Neural crest cell (in vitro differentiated cells): ENCODE measurements at regions not wholly inside any gene's neighbourhood (a gene's known extent, or its start where the extent isn't known, plus 50 kb on each side); places are given as distances from the start of the nearest gene placed in this dataset.
"Not testable (repeated sequence)": the region's sequence is repeated elsewhere in the genome, so short reads cannot be mapped to it uniquely, and the experiment has no call there.

Source experiments
- DNase-seq: peaks from one replicate; pipeline ENCODE4 v3.0.0; 2021; ENCODE audit warnings: low read depth, mixed read lengths, low spot score
- H3K27ac Mint-ChIP-seq: one replicate; pipeline ENCODE4 v1.8.0; 2021; ENCODE audit warnings: mild to moderate bottlenecking, mixed read lengths; ENCODE audit not compliant: unreplicated experiment
- H3K27me3 Mint-ChIP-seq: 2 replicates; pipeline ENCODE4 v1.8.0; 2021; ENCODE audit warnings: low read depth, mild to moderate bottlenecking, mixed read lengths
- H3K36me3 Mint-ChIP-seq: 2 replicates; pipeline ENCODE4 v1.8.0; 2021; ENCODE audit warnings: low read depth, mild to moderate bottlenecking, mixed read lengths
- H3K4me1 Mint-ChIP-seq: 2 replicates; pipeline ENCODE4 v1.8.0; 2021; ENCODE audit warnings: mixed read lengths
- H3K4me3 Mint-ChIP-seq: one replicate; pipeline ENCODE4 v1.8.0; 2021; ENCODE audit warnings: mild to moderate bottlenecking, mixed read lengths
- H3K9me3 Mint-ChIP-seq: 2 replicates; pipeline ENCODE4 v1.8.0; 2021; ENCODE audit warnings: mixed read lengths
- CTCF ChIP-seq: fragments of 200-600 bp; sonication (generic); conservative IDR thresholded peaks from 2 replicates; pipeline ENCODE4 v1.5.0; 2021; ENCODE audit warnings: antibody characterized with exemption, mild to moderate bottlenecking

- Mint-ChIP-seq H3K36me3 (no peaks in the 10 kb centered on the region), H3K4me1 (no peaks in the 10 kb centered on the region)
Observed at GRCh38 chr2:195150819-195151218, 506.2 kb upstream of the SLC39A10 start.

GRCh38 chr2:195148004-195148403 is 509.0 kb upstream of the SLC39A10 start:
- H3K9me3 Mint-ChIP-seq = peaks cover 2% of the 10 kb centered on the region
- no peaks in the 10 kb centered on the region for H3K36me3 Mint-ChIP-seq
- no peak for DNase-seq
- H3K4me1 Mint-ChIP-seq = no peaks in the 10 kb centered on the region
- no peak overlapping the region for H3K4me3 Mint-ChIP-seq
- no peaks in the 10 kb centered on the region for H3K27me3 Mint-ChIP-seq
- TF ChIP-seq CTCF = no peak
- no peak overlapping the region for H3K27ac Mint-ChIP-seq

More at GRCh38 chr2:195150819-195151218, 506.2 kb upstream of the SLC39A10 start:
- Mint-ChIP-seq H3K4me3 (no peak overlapping the region), H3K27me3 (no peaks in the 10 kb centered on the region), H3K27ac (no peak overlapping the region), H3K9me3 (no peaks in the 10 kb centered on the region)
- no peak for TF ChIP-seq CTCF
- no peak for DNase-seq

GRCh38 chr2:195146761-195147541 is 510.1 kb upstream of the SLC39A10 start:
- H3K9me3 Mint-ChIP-seq = peaks cover 2% of the 10 kb centered on the region
- no peaks in the 10 kb centered on the region for H3K27me3 Mint-ChIP-seq
- no peak overlapping the region for H3K4me3 Mint-ChIP-seq
- H3K36me3 Mint-ChIP-seq = no peaks in the 10 kb centered on the region
- H3K4me1 Mint-ChIP-seq = no peaks in the 10 kb centered on the region
- no peak for DNase-seq
- no peak overlapping the region for H3K27ac Mint-ChIP-seq
- no peak for TF ChIP-seq CTCF

GRCh38 chr2:195138435-195138834 is 518.6 kb upstream of the SLC39A10 start:
- Mint-ChIP-seq H3K4me1 (no peaks in the 10 kb centered on the region), H3K27ac (no peak overlapping the region)

GRCh38 chr2:195125889-195126288 is 531.1 kb upstream of the SLC39A10 start:
- H3K4me3 Mint-ChIP-seq, H3K27ac Mint-ChIP-seq: not testable (repeated sequence)

More at GRCh38 chr2:195138435-195138834, 518.6 kb upstream of the SLC39A10 start:
- no peaks in the 10 kb centered on the region for H3K27me3 Mint-ChIP-seq
- no peak overlapping the region for H3K4me3 Mint-ChIP-seq
- DNase-seq = no peak
- no peaks in the 10 kb centered on the region for H3K36me3 Mint-ChIP-seq
- TF ChIP-seq CTCF = no peak
- H3K9me3 Mint-ChIP-seq = peaks cover 3% of the 10 kb centered on the region

GRCh38 chr2:195124391-195125079 is 532.5 kb upstream of the SLC39A10 start:
- Mint-ChIP-seq H3K27ac (no peak overlapping the region), H3K36me3 (no peaks in the 10 kb centered on the region), H3K4me3 (no peak overlapping the region), H3K9me3 (no peaks in the 10 kb centered on the region), H3K4me1 (no peaks in the 10 kb centered on the region), H3K27me3 (no peaks in the 10 kb centered on the region)
- TF ChIP-seq CTCF = no peak
- DNase-seq = no peak

More at GRCh38 chr2:195125889-195126288, 531.1 kb upstream of the SLC39A10 start:
- H3K9me3 Mint-ChIP-seq, H3K27me3 Mint-ChIP-seq, DNase-seq, H3K36me3 Mint-ChIP-seq, H3K4me1 Mint-ChIP-seq: not testable (repeated sequence)
